Memory B cell (primary cell): ENCODE measurements at regions not wholly inside any gene's neighbourhood (a gene's known extent, or its start where the extent isn't known, plus 50 kb on each side); places are given as distances from the start of the nearest gene placed in this dataset.

Source experiments
- ATAC-seq: fragments of 150-1000 bp; cut with Tn5 transposase; 2 replicates; pipeline ENCODE4 v1.10.0; 2021; ENCODE audit warnings: low read depth, mild to moderate bottlenecking, moderate library complexity
- DNase-seq, 2 donors: peaks; one replicate each; pipeline ENCODE4 v3.0.0; 2022; ENCODE audit warnings: low spot score in 2 of 2
- H3K27ac Mint-ChIP-seq: one replicate; pipeline ENCODE4 v1.8.0; 2022; ENCODE audit warnings: mild to moderate bottlenecking, moderate library complexity, mixed read lengths
- H3K27me3 Mint-ChIP-seq: one replicate; pipeline ENCODE4 v1.8.0; 2022; ENCODE audit warnings: mixed read lengths
- H3K36me3 Mint-ChIP-seq: one replicate; pipeline ENCODE4 v1.8.0; 2022; ENCODE audit warnings: mild to moderate bottlenecking, mixed read lengths
- H3K4me1 Mint-ChIP-seq: one replicate; pipeline ENCODE4 v1.8.0; 2022; ENCODE audit warnings: mixed read lengths
- H3K4me3 Mint-ChIP-seq: one replicate; pipeline ENCODE4 v1.8.0; 2022; ENCODE audit warnings: mild to moderate bottlenecking, moderate library complexity, mixed read lengths
- H3K9me3 Mint-ChIP-seq: one replicate; pipeline ENCODE4 v1.8.0; 2022; ENCODE audit warnings: mixed read lengths

DNA sequence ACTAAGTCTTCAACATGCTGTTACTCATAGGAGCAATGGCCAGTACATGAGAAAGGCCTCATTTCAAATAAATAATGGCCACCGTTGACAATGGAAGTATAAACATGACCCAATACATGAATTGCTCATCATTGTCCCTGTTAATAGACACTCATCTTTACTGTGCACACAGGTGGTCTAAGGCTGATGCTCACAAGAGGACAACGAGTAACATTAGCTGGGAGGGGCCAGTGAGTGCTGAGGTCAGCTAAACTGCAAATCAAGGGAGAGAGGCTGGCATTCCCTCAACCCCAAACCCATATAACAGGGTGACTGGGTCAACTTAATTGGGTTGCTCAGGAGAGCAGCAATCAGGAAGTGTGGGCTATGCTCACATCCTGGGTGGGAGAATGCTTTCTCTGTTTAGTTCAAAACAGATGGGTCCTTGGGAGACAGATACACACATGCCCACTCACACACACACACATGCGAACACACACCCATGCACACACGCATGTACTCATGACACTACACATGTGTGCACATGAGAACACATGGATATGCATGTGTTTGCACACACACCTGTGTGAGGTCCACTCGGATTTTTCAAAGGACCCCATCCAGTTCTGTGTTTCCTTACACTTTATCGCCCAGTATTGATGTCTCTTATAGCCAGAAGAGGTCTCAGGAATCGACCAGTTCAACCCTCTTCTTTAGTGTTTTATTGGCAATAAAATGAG, 172.0 kb downstream of the INHBB start:
- Mint-ChIP-seq H3K27ac (no peak overlapping the region), H3K4me1 (no peaks in the 10 kb centered on the region), H3K9me3 (peaks cover 3% of the 10 kb centered on the region), H3K36me3 (peaks cover 1% of the 10 kb centered on the region), H3K4me3 (no peak overlapping the region), H3K27me3 (peaks cover 25% of the 10 kb centered on the region)
- DNase-seq (no peak), ATAC-seq (no peak)

DNA sequence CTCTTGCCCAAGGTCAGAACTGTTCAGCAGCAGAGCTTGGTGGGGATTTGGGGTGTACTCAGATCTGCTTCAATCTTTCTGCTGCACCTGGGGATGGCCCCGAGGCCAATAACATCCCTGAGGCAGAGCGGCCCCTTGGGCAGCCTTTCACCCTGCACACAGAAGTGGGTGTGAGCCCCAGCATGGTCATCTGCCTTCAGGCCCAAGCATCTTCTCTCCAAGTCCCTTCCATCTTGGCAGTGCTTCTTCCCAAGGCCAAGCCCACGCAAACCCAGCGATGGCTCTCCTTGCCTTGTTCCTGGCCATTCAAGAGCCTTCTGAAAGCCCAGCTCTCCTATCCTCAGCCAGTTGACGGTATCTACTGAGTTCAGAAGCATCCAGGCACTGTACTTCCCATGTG, 172.9 kb downstream of the INHBB start:
- H3K27me3 Mint-ChIP-seq: peaks cover 31% of the 10 kb centered on the region
- DNase-seq: no peak
- peaks cover 3% of the 10 kb centered on the region for H3K9me3 Mint-ChIP-seq
- no peaks in the 10 kb centered on the region for H3K4me1 Mint-ChIP-seq
- H3K27ac Mint-ChIP-seq: no peak overlapping the region
- H3K4me3 Mint-ChIP-seq: no peak overlapping the region
- H3K36me3 Mint-ChIP-seq: peaks cover 1% of the 10 kb centered on the region
- no peak for ATAC-seq

DNA sequence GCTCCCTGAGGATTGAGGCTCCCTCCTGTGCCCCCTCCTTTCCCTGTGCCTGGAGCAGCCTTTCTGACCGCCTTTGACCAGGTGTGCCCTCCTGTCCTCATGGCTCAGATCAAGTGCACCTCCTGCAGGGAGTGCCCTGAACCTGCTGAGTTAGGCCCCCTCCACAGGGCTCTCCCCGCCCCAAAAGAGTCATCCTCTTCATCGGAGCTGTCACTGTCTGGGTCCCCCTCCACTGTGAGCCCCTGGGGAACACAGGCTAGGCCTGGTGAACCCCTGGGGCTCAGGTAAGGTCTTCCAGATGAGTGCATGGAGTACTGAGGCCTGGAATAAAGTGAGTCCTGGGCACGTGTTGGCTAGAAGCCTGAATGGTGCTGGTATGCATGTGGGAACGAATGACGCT, 173.5 kb downstream of the INHBB start:
- Mint-ChIP-seq H3K27me3 (peaks cover 32% of the 10 kb centered on the region), H3K9me3 (peaks cover 3% of the 10 kb centered on the region), H3K4me3 (no peak overlapping the region), H3K36me3 (peaks cover 1% of the 10 kb centered on the region), H3K4me1 (no peaks in the 10 kb centered on the region), H3K27ac (no peak overlapping the region)
- ATAC-seq (no peak), DNase-seq (no peak)

DNA sequence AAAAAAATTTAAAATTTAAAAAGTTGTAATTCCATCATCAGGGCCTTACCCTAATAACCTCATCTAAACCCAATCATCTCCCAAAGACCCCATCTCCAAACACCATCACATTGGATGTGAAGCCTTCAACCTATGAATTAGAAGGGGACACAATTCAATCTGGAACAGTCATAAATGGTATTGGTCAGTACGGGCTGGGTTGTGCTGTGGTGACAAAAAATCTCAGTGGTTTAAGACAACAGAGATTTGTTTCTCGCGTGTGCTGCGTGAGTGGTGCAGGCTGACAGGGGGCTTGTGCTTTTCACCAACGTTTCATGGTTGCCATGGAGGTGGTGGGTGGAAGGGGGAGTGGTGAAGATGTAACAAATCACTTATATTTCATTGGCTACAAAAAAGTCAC, 174.5 kb downstream of the INHBB start:
- no peak for DNase-seq
- no peak for ATAC-seq
- Mint-ChIP-seq H3K9me3 (peaks cover 3% of the 10 kb centered on the region), H3K36me3 (peaks cover 1% of the 10 kb centered on the region), H3K4me3 (no peak overlapping the region), H3K27ac (no peak overlapping the region), H3K4me1 (no peaks in the 10 kb centered on the region), H3K27me3 (peaks cover 32% of the 10 kb centered on the region)

DNA sequence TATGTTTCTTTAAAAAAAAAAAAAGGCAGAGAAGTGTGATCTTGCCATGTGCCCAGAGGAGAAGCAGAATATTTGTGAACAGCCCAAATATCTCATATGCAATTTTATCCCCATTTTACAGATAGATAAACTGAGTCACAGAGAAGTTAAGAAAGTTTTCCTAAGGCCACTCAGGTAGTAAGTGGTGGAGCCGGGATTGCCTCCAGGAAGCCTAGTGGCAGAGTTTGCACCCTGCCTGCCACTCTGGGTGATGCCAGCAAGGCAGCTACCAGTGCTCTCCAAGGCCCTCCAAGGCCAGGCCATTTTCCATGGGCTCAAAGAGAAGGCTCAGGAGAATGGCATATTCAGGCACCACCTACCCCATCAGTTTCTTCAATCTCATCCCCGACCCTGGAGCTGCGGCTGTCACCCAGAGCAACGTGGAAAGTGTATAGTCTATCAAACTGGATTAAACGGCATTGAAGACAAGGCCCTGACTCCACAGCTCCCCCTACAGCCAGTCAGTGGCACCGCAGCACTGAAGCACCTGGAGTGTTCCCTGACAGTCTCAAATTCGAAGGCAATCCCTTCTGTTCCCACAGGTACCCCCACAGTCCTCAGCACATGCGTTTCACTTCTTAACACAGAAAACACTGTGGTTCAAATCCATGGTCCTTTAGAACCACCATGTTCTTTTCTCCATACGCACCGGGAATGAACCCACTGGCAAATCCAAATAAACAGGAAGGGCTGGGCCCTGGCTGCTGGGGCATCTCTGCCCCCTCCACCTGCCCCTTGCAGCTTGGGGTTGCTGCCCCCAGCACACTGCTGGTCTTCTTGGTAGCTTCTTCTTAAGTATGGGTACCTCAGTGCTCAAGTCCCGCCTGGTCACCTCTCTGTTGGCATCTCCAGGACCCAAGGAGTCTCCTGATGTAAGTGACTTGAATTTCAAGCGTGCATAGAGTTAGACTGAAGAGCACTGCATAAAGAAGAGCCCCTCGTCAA, 175.3 kb downstream of the INHBB start:
- no peaks in the 10 kb centered on the region for H3K36me3 Mint-ChIP-seq
- no peak overlapping the region for H3K27ac Mint-ChIP-seq
- no peak for ATAC-seq
- DNase-seq: no peak
- H3K27me3 Mint-ChIP-seq: peaks cover 28% of the 10 kb centered on the region
- no peak overlapping the region for H3K4me3 Mint-ChIP-seq
- H3K9me3 Mint-ChIP-seq: no peaks in the 10 kb centered on the region
- no peaks in the 10 kb centered on the region for H3K4me1 Mint-ChIP-seq

DNA sequence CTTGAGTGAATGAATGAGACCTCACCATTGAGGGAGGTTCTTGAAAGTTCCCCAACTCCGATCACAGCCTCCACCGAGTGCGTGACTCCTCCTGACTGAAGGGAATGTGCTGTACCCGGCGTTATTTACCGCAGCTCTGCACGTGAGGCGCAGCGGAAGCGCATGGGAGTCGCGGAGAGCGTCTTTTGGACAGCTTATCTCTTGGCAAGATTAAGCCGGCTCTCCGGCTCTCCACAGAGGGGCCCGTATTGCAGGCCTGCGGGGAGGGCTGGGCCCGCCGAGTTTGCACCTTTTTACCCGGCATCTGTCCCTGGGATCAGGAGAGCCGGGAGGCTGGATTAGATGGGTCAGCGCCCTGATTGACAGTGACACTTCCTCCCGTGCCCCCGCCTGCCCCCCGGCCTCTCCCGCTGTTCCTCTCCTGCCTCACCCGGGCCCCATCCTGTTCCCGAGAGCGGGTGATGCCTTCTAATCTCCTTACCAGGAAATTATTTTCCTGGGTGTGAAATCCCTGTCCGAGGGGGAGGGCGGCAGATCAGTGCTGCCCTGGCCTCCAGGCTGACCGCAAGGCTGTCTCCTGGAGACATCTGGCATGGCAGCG, 176.3 kb downstream of the INHBB start:
- Mint-ChIP-seq H3K4me1 (no peaks in the 10 kb centered on the region), H3K4me3 (no peak overlapping the region), H3K9me3 (no peaks in the 10 kb centered on the region), H3K36me3 (no peaks in the 10 kb centered on the region), H3K27ac (no peak overlapping the region), H3K27me3 (peaks cover 26% of the 10 kb centered on the region)
- no peak for DNase-seq
- no peak for ATAC-seq

DNA sequence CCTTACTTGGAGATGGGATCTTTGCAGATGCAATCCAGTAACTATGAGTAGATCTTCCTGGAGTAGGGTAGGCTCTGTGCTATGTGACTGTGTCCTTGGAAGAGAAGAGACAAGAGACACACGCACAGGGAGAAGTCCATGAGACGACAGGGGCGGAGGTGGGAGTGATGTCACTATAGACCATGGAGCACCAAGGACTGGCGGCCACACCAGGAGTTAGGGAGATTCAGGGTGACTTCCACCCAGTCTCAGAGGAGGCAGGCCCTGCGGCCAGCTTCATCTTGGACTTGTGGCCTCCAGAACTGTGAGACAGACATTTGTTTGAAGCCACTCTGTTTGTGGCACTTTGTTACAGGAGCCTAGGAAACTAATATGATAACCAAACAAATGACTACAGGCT, 177.8 kb downstream of the INHBB start:
- no peak for ATAC-seq
- Mint-ChIP-seq H3K4me1 (no peaks in the 10 kb centered on the region), H3K36me3 (no peaks in the 10 kb centered on the region), H3K4me3 (no peak overlapping the region), H3K9me3 (peaks cover 1% of the 10 kb centered on the region), H3K27ac (no peak overlapping the region), H3K27me3 (peaks cover 23% of the 10 kb centered on the region)
- DNase-seq: no peak

DNA sequence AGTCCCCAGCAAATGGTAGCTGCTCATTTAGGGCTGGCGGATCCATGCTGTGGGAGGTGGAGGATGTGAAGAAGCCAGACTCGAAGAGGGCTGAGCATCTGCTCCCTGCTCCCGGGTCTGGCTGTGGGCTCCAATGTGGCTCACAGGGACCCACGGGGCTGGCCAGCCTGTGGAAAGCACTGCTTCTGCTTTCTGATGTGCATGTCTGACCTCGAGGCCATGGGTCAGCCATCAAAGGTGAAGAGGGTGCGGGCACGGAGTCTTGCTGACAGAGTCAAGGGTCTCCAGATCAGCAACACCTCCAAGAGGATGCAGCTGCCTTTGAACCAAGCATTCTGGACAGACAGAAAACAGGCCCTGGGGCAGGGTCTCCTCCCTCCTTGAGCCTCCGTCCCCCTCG, 178.2 kb downstream of the INHBB start:
- DNase-seq: no peak
- H3K27me3 Mint-ChIP-seq: peaks cover 21% of the 10 kb centered on the region
- no peak overlapping the region for H3K27ac Mint-ChIP-seq
- H3K4me1 Mint-ChIP-seq: no peaks in the 10 kb centered on the region
- ATAC-seq: no peak
- H3K4me3 Mint-ChIP-seq: no peak overlapping the region
- peaks cover 1% of the 10 kb centered on the region for H3K9me3 Mint-ChIP-seq
- no peaks in the 10 kb centered on the region for H3K36me3 Mint-ChIP-seq

DNA sequence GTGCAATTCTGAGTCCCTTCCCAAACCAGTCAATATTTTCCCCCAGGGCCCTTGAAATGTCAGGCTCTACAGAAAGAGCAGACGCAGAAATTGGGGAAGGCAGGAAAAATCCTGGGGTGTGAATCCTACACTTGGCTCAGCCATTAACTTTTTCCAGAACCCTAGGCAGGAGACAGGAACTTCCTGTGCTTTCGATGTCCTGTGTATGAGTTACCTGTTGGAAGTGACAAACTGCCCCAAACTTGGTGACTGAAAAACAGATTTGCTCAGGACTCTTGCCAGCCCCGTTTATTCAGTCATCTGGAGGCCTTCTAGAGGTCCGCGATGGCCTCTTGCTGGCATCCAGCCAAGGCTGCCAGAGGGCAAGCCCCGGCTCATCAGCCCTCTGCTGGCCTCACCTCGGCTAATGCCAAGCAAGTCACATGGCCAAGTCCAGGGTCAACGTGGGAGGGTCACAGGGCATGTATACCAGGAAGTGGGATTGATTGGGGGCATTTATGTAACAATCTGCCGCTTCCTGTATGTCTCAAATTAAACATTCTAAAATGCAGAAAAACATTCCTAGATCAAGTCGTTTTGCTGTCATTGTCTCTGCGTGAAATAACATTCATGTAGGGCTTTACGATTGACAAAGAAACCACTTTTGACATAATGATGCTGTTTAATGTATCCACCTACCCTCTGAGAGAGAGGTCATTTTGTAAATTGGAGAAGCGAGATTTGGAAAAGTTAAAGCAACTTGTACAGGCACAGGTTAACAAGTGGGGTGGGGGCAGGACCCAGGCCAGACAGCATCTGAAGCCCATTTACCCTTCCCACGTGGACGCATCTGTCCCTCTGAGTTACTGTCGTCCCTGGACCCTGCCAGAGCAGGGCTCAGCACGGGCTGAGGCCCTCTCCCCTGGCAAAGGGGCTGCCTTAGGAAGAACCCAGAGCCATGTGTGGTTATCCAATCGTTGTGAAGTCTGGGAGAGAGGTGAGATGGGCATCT, 179.4 kb downstream of the INHBB start:
- DNase-seq: no peak
- Mint-ChIP-seq H3K27ac (no peak overlapping the region), H3K36me3 (no peaks in the 10 kb centered on the region), H3K4me3 (no peak overlapping the region), H3K9me3 (peaks cover 5% of the 10 kb centered on the region), H3K4me1 (no peaks in the 10 kb centered on the region), H3K27me3 (peaks cover 21% of the 10 kb centered on the region)
- no peak for ATAC-seq

DNA sequence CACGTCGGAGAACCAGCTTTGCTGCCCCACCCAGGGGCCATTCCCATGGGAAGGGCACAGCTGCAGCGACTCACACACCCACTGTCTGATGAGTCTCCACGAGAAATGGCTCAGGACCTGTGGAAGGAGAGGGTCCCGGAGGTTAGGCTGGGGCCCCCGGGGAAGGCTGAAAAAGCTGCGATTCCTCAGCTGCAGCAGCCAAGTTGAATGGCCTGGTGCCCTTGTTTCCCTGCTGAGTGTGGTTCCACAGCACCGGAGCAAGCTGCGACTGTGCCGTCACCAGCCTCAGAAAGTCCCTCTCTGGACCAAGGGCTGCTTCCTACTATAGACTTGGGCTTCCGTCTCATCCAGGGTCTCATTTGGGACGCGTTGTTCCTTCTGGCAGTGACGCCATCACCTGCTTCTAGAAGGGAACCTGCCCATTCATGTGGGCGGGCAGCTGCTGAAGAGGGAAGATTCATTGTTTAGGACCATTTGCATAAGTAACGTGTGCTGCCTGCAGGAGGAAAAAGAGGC, 180.2 kb downstream of the INHBB start:
- Mint-ChIP-seq H3K9me3 (peaks cover 6% of the 10 kb centered on the region), H3K36me3 (no peaks in the 10 kb centered on the region), H3K27me3 (peaks cover 21% of the 10 kb centered on the region), H3K27ac (no peak overlapping the region), H3K4me1 (no peaks in the 10 kb centered on the region), H3K4me3 (no peak overlapping the region)
- DNase-seq: no peak
- ATAC-seq: no peak

DNA sequence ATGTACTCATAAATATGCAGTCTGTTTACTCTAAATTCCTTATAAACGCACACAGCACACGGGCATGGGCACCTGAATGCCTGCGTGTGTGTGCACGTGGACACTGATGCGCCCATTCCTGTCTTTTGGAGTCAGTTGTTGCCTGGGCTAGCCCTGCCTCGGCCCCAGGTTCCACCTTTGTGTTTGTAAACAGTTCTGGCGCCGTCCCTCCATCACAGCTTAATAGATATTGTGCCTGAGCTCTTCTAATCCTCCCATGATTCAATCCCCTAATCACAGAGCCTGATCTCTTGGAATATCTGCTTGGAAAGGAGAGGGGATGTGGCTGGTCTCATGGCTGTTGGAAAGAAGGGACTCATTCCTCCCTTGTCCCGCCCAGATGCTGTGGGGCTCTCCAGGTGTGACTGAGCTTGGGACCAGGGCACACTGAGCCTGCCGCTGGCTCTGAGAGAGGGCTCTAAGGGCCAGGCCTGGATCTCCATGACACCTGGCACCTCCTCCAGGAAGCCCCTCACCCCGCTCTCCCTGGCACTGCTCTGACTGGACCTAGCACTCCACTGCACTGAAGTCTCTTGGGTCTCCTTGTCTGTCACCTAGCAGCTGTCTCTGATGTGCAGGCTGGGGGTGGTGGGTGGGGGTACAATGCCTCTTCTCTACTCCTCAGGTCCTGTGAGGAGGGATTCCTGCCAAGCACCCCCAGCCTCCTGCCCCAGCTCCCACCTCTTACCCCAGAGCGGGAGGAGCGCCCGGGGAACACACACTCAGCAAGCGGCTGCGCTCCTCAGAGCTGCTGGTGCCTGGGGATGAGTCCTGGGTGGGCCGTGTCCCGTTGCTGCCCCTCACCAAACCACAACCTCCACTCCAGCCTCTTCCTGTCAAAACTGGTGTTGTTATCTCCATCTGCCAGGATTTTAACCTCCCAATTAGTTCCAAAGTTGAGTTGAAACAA, 181.3 kb downstream of the INHBB start:
- Mint-ChIP-seq H3K27ac (no peak overlapping the region), H3K4me3 (no peak overlapping the region), H3K9me3 (peaks cover 8% of the 10 kb centered on the region), H3K36me3 (no peaks in the 10 kb centered on the region), H3K27me3 (peaks cover 14% of the 10 kb centered on the region), H3K4me1 (no peaks in the 10 kb centered on the region)
- DNase-seq (no peak), ATAC-seq (no peak)

DNA sequence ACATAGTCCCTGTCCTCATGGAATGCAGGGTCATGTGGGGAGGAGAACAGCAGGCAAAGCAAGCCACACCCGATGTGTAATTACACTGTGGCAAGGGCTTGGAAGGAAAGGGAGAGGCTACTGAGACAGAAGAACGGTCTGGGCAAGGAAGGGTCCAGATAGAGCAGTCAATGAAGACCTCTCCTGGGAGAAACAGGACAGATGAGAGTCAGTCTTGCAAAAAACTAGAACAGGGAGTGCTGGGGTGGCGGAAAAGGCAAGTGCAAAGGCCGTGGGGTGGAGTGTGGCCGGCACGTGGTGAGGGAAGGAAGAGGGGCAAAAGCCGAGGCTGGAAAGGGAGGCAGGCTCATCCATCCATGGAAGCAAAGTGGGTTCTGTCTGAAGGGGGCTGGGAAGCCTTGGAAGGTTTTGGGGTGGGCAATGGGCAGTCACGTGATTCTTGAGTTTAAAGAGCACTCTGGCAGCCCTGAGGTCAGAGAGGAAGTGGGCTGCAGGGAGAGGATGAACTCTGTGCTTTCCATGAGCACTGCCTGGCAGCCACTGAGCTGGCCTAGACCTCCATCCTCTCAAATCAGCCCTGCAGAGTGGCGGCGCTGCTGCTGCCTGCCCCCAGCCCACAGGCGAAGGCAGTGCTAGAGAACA, 182.2 kb downstream of the INHBB start:
- Mint-ChIP-seq H3K27me3 (peaks cover 11% of the 10 kb centered on the region), H3K9me3 (peaks cover 8% of the 10 kb centered on the region), H3K4me3 (no peak overlapping the region), H3K27ac (no peak overlapping the region), H3K4me1 (no peaks in the 10 kb centered on the region), H3K36me3 (no peaks in the 10 kb centered on the region)
- ATAC-seq (no peak), DNase-seq (no peak)
